Transverse colon (tissue), 4 donors: ENCODE measurements at regions not wholly inside any gene's neighbourhood (a gene's known extent, or its start where the extent isn't known, plus 50 kb on each side); places are given as distances from the start of the nearest gene placed in this dataset.

ENCODE experiments used
- EP300 ChIP-seq: sonication (generic); formaldehyde crosslinking; IDR thresholded peaks from one replicate; pipeline ENCODE4 v1.6.1; 2017; ENCODE audit warnings: antibody characterized with exemption, low read depth
- POLR2A ChIP-seq: fragments of 450-650 bp; IDR thresholded peaks from one replicate; pipeline ENCODE4 v1.6.1; 2016; ENCODE audit warnings: antibody characterized with exemption, mild to moderate bottlenecking, moderate library complexity
- POLR2AphosphoS5 ChIP-seq, 3 donors: sonication (generic); formaldehyde crosslinking; IDR thresholded peaks; one replicate each; pipeline ENCODE4 v1.6.1; 2016; ENCODE audit warnings: antibody characterized with exemption in 3 of 3
- TF ChIP-seq, protein P1 (sequence below), 5 experiments: fragments of 200-600 bp in 3 of 5; fragments of 450-650 bp in 2 of 5; sonication (generic) in 3 of 5; IDR thresholded peaks; 1 replicate in 2 of 5; 2 replicates in 3 of 5; pipeline ENCODE4 v1.5.1; 2016 to 2017; ENCODE audit warnings: antibody characterized with exemption in 5 of 5, inconsistent platforms in 3 of 5, mild to moderate bottlenecking in 2 of 5, moderate library complexity in 1 of 5

DNA sequence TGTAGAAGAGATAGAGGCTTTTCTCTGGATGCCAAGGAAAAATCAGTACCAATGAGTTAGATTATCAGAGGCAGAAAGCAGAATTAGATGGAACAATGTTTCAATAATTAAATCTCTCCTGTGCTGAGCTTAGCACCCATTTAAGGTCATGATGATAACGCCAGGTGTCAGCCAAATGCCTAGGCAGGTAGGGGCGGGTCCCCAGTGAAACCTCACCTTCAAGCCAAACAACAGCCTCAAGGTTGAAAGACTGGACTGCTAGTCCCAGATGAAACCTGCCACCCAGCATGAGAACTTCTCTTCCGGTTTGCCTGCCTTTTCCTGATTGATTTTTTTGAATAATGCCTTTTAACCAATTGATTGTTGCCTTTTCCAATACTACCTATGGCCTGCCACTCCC lies 363.0 kb downstream of the PLOD2 start:
- TF ChIP-seq EP300 (no peak), POLR2A (no peak), POLR2AphosphoS5 (IDR thresholded peaks at IDR 0.05) (no peak)
- TF ChIP-seq, protein P1, sequence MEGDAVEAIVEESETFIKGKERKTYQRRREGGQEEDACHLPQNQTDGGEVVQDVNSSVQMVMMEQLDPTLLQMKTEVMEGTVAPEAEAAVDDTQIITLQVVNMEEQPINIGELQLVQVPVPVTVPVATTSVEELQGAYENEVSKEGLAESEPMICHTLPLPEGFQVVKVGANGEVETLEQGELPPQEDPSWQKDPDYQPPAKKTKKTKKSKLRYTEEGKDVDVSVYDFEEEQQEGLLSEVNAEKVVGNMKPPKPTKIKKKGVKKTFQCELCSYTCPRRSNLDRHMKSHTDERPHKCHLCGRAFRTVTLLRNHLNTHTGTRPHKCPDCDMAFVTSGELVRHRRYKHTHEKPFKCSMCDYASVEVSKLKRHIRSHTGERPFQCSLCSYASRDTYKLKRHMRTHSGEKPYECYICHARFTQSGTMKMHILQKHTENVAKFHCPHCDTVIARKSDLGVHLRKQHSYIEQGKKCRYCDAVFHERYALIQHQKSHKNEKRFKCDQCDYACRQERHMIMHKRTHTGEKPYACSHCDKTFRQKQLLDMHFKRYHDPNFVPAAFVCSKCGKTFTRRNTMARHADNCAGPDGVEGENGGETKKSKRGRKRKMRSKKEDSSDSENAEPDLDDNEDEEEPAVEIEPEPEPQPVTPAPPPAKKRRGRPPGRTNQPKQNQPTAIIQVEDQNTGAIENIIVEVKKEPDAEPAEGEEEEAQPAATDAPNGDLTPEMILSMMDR (IDR thresholded peaks at IDR 0.05) = no peak
